A549 (cell line): ENCODE measurements at regions not wholly inside any gene's neighbourhood (a gene's known extent, or its start where the extent isn't known, plus 50 kb on each side); places are given as distances from the start of the nearest gene placed in this dataset.

ENCODE experiments used
- CBX2 ChIP-seq: fragments of 200-600 bp; sonication (generic); IDR thresholded peaks from 2 replicates; pipeline ENCODE4 v1.6.1; 2016; ENCODE audit warnings: low read depth, mild to moderate bottlenecking, borderline replicate concordance
- CEBPB ChIP-seq, 2 experiments: fragments of >200 bp in 1 of 2; sonication (Bioruptor Twin) in 1 of 2; formaldehyde crosslinking in 1 of 2; IDR thresholded peaks; 2 replicates each; pipeline ENCODE4 v1.6.1; 2012 to 2016
- EP300 ChIP-seq, 2 experiments: fragments of >200 bp; sonication (Bioruptor Twin); formaldehyde crosslinking; IDR thresholded peaks; 2 replicates in 1 of 2; 3 replicates in 1 of 2; pipeline ENCODE4 v1.6.1; 2016 to 2017
- MAX ChIP-seq: IDR thresholded peaks from 2 replicates; pipeline ENCODE4 v1.6.1; 2012
- RCOR1 ChIP-seq: fragments of 150-350 bp; IDR thresholded peaks from 2 replicates; pipeline ENCODE4 v1.6.1; 2014; ENCODE audit warnings: antibody characterized with exemption, low read length, low read depth
- TF ChIP-seq, protein P1 (sequence below): fragments of >200 bp; sonication (Bioruptor Twin); formaldehyde crosslinking; IDR thresholded peaks from 3 replicates; pipeline ENCODE4 v1.5.1; 2016
- TF ChIP-seq, protein P2 (sequence below): fragments of 200-600 bp; sonication (generic); IDR thresholded peaks from 2 replicates; pipeline ENCODE4 v1.6.1; 2016; ENCODE audit warnings: antibody characterized with exemption, mild to moderate bottlenecking, moderate library complexity

GRCh38 chr14:88085736-88086135 lies 80.8 kb downstream of the GPR65 start:
- TF ChIP-seq CBX2 (no peak), EP300 (IDR thresholded peaks at IDR 0.05) (no peak), RCOR1 (no peak), MAX (no peak), CEBPB (IDR thresholded peaks at IDR 0.05) (no peak)
- TF ChIP-seq, protein P1, sequence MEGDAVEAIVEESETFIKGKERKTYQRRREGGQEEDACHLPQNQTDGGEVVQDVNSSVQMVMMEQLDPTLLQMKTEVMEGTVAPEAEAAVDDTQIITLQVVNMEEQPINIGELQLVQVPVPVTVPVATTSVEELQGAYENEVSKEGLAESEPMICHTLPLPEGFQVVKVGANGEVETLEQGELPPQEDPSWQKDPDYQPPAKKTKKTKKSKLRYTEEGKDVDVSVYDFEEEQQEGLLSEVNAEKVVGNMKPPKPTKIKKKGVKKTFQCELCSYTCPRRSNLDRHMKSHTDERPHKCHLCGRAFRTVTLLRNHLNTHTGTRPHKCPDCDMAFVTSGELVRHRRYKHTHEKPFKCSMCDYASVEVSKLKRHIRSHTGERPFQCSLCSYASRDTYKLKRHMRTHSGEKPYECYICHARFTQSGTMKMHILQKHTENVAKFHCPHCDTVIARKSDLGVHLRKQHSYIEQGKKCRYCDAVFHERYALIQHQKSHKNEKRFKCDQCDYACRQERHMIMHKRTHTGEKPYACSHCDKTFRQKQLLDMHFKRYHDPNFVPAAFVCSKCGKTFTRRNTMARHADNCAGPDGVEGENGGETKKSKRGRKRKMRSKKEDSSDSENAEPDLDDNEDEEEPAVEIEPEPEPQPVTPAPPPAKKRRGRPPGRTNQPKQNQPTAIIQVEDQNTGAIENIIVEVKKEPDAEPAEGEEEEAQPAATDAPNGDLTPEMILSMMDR, result no peak
- TF ChIP-seq, protein P2, sequence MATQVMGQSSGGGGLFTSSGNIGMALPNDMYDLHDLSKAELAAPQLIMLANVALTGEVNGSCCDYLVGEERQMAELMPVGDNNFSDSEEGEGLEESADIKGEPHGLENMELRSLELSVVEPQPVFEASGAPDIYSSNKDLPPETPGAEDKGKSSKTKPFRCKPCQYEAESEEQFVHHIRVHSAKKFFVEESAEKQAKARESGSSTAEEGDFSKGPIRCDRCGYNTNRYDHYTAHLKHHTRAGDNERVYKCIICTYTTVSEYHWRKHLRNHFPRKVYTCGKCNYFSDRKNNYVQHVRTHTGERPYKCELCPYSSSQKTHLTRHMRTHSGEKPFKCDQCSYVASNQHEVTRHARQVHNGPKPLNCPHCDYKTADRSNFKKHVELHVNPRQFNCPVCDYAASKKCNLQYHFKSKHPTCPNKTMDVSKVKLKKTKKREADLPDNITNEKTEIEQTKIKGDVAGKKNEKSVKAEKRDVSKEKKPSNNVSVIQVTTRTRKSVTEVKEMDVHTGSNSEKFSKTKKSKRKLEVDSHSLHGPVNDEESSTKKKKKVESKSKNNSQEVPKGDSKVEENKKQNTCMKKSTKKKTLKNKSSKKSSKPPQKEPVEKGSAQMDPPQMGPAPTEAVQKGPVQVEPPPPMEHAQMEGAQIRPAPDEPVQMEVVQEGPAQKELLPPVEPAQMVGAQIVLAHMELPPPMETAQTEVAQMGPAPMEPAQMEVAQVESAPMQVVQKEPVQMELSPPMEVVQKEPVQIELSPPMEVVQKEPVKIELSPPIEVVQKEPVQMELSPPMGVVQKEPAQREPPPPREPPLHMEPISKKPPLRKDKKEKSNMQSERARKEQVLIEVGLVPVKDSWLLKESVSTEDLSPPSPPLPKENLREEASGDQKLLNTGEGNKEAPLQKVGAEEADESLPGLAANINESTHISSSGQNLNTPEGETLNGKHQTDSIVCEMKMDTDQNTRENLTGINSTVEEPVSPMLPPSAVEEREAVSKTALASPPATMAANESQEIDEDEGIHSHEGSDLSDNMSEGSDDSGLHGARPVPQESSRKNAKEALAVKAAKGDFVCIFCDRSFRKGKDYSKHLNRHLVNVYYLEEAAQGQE, result no peak
